HG02943 (cell line): ENCODE measurements at regions not wholly inside any gene's neighbourhood (a gene's known extent, or its start where the extent isn't known, plus 50 kb on each side); places are given as distances from the start of the nearest gene placed in this dataset.
"Not testable (repeated sequence)": the region's sequence is repeated elsewhere in the genome, so short reads cannot be mapped to it uniquely, and the experiment has no call there.

Experiments used
- ATAC-seq: cut with Tn5 transposase; IDR thresholded peaks from one replicate; pipeline ENCODE4 v1.9.1; 2021; ENCODE audit warnings: mild to moderate bottlenecking, low read depth, moderate library complexity; ENCODE audit not compliant: unreplicated experiment

DNA sequence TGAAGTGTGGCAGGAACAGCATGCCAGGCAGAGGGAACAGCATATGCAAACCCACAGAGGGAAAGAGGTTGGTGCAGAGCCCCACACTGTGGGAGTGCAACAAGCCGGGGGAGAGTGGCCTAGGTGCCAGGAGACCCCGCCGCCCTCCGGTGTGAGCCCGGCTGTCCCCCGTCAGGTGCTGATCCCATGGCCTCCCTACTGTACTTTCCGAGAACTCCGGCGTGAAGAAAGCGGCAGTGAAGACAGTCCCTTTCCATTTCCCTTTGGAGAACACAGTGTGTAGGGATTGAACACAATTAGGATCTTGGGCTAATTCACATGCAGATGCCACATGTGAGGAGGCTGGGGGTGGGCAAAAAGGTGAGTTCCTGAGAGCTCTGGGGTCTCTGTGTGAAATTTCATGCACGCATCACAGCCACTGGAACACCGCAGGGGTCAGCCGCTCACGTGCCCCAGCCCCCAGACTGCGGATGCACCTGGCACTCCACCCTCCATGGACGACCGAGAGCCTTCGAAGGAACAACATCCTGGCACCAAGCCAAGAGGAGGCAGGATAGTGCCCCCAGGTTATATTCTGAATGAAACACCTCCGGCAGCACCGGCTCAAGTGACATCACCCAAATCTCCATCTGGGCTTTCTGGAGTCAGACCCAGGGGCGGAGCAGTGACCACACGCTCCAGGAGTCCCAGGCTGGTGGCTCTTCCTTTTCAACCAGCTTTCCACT, 82.1 kb upstream of the PPP2R2D start:
- ATAC-seq: no peak

DNA sequence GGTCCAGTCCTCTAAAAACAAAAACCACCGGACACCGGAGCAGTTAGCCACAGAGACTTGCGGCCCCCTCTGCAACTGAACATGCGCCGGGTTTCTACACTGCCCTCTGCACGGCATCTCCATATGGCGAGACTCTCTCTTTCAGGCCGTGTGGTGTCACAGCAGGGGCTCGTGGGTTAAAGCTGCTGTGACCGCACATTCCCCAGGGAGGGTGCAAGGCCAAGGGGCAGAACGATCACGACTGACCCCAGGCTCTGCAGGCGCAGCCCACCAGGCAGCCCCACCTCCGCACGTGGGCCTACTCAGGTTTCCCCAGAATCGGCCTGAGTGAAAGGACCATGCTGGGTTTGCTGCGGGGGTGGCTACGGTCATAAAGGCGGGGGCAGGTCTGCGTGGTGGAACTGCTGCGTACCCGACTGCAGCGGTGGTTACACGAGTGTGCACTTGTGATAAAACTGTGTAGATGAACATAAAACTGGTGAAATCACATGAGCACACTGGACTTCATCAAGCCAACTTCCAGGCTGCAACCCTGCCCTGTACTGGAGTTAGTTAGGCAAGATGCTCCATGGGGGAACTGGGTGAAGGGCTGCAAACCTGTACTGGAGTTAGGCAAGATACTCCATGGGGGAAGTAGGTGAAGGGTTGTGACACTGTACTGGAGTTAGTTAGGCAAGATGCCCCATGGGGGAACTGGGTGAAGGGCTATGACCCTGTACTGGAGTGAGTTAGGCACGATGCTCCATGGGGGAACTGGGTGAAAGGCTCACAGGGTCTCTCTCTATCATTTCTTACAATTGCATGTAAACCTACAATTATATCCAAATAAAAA, 81.4 kb upstream of the PPP2R2D start:
- no peak for ATAC-seq

DNA sequence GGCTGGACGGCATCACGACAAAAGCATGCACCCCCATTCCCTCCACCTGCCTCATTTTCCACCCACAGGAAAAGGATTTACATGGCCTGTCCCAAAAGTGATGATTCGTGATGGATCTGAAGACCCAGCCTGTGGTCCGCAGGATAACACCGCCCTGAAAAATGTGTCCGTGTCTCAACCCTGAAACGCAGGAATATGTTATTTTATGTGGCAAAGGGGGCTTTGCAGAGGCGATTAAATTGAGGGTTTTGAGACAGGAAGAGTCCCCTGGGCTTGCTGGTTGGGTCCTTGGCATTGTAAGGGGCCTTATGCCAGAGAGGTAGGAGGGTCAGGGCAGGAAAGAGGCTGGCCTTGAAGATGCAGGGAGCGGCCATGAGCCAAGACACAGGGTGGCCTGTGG, 80.2 kb upstream of the PPP2R2D start:
- ATAC-seq: no peak

DNA sequence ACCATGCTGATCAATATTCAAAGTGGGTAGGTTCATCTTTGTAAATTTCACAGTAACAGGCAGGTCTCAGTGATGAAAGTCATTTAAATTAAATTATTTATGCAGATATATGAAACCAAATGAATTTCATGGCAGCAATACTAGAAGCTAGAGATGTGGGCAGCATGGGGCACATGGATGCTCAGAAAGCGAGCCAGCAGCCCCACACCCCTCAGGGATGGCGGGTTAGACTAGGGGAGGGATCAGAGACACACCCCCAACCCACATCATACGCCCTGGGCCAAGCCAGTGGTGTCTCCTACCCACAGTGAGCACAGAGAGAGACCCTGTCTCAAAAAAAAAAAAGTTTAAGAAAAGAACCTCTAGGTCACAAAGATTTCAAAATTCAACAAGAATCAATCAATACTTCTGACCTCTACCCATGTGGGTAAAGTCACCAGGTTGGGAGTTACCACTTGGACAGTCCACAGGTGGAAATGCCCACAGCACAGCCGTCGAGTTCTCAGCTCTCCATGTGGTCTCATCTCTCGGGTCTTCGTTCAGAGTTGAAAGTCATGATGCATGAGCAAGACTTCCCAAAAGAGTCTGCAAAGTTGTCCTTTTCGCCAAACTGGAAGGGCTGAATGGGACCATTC, 79.3 kb upstream of the PPP2R2D start:
- ATAC-seq: no peak

DNA sequence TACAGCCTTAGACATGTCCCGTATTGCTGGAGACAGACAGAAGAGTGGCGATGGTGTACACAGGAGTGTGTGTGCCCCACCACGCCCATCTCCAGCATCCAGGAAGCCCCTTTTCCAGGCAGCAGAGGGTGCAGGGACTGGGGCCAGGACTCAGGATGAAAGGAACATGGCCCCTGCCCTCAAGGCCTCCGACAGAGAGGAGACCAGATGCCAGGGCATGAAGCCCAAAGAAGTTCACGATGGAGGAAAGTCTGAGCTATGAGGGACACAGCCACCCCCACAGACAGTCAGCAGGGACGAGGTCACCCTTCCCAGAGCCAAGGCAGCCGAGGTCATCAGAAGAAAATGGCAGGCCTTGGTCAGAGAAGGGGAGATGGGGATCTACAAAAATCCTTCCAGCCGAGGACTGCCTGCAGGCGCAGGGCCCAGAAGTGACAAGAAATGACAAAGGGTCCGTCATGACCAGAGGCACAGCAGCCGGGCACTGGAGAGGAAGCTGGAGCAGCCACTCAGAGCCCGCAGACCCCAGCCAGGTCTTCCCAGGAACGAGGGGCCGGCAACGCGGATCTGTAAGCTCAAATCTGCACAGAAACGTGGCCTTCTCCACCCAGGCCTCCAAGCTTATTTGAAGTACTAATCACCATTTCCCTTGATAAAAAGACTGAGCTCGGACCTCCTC, 78.7 kb upstream of the PPP2R2D start:
- no peak for ATAC-seq

DNA sequence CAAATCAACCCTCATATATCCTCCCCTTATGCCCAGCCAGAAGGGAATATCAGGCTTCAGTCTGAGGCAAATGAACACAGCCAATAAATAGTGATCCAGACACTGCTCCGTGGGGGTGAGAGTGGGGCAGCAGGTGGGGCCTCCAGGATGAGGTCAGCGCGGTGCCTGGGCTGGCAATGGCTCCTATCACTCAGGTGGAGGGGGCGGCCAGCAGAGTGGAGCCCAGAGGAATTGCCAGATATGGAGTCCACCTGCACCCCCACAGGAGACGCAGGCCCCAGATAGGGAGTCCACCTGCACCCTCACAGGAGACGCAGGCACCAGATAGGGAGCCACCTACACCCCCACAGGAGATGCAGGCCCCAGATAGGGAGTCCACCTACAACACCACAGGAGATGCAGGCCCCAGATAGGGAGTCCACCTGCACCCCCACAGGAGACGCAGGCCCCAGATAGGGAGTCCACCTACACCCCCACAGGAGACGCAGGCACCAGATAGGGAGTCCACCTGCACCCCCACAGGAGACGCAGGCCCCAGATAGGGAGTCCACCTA, 78.0 kb upstream of the PPP2R2D start:
- no peak for ATAC-seq

DNA sequence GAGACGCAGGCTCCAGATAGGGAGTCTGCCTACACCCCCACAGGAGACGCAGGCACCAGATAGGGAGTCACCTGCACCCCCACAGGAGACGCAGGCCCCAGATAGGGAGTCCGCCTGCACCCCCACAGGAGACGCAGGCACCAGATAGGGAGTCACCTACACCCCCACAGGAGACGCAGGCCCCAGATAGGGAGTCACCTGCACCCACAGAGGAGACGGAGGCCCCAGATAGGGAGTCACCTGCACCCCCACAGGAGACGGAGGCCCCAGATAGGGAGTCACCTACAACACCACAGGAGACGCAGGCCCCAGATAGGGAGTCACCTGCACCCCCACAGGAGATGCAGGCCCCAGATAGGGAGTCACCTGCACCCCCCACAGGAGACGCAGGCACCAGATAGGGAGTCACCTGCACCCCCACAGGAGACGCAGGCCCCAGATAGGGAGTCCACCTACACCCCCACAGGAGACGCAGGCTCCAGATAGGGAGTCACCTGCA, 77.2 kb upstream of the PPP2R2D start:
- ATAC-seq: not testable (repeated sequence)

DNA sequence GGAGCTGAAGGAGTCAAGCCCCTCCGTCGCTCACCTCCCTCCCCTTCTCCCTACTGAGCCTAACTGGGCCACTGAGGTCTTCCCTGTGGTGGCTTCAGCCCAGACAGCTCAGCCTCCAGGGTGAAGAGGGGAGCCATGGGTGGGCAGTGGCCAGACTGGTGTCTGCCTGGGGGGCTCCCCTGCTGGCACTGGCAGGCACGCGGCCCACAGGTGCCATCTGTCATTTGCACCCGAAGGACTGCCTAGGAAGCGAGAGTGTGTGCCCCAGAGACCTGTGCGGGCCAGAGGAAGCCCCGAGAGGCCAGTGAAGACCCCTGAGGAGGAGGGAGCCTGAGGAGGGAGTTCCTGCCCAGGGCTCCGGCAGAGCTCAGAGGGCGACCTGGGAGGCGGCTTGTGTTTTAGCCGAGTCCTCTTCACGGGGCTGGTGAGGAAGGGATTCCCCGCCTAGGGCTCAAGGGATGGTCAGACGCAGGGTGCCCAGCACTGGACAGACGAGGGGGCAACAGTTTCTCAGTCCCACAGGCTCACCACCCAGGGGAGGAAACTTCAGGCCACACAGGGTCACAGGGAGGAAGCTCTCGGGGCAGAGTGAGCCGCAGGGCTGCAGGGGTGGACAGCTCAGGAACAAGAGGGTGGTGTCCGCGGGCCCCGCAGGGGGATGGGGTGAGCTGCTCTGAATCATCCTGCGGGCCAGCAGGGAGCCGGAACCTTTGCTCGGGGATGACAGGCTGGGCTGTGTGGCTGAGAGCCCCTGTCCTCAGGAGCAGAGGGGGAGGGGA, 76.2 kb upstream of the PPP2R2D start:
- ATAC-seq: no peak

DNA sequence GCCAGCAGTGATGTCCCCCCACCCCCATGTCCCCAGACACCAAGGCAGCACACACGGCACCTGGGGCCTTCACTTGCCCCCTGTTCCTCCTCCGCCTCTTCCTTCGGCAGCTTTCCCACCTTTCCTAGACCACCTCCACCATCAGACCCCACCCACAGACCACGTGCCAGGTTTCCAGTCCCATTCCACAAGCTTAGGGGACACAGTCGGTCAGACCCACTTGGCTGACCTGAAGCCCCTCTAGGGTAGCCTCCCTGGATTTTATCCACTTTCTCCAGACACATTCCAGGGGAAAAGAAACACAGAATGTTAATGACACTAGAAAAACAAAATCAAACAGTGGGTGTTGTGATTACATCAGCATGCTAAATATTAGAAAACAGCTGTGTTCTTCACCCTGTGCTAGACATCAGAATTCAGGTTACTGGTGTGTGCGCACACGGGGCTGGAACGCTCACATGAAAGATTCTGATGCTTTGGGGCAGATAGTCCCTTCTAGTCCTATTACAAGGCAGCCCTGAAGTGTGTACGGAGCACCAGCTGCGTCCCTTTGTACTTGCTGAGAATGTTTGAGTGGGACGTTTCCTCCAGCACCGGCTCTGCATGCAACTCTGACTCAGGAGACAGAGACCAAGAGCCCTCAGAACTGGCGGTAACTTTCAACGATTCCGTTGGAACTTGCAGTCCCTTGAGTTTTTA, 75.5 kb upstream of the PPP2R2D start:
- ATAC-seq: no peak

DNA sequence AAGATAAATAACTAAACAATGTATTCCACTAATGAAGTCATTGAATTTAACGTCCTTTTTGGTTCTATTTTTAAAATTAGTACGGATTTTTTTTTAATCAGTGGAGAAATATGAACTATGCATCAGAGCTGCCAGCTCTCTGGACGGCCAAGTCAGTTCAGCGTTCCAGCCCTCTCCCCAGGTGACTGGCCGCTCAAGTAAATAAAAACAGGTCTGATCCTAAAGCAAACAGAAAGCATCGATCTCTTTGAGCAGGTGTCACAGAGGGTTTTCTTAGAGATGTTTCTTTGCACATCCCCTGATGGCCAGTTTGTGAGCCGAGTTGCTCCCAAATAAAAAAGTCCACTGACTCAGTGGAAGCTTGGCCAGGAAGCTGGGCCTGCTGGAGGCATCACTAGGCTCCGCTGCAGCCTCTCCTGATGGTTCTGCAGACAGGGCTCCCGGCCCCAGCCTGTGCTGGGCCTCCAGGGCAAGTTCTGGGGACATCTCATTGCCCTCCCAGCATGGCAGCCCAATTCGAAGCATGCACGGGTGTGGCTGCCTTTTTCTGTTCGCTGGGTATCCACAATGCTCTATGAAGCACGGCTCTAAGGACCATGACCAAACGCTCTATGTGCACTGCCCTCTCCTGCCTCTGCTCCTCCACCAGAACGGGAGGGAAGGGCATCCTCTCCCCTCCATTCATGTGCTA, 74.7 kb upstream of the PPP2R2D start:
- no peak for ATAC-seq

DNA sequence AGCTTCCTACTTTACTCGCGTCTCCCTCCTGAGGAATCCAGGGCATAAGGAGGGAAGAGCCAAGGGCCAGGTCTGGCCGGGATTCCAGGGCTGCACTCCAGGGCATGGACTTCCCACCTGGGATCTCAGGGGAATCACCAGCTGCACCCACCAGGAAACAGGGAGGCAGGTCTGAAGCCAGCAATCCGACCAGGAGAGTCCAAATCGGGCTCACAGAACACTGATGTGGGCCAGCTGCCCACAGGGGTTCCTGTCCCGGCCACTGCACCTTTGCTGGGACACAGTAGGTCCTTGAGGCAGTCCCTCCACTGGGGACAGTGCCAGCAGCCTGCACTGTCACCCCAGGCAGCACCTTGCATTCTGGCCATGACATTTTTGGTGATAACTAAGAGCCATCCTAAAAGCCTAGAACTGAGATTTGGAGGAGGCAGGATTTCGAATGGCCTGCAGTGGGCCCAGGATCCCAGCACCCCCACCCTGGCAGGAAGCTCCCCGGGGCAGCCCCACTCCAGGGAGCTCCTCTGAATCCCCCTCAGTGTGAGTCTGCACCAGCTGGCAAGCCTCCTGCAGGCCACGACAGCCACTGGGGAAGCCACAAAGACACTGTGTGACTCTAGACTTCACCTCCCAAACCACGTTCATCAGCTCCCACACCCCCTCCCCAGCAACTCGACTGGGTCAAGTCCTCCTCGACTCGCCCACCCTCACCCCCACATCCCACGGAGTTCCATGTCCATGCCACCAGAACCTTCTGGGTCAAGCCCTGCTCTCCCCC, 71.5 kb upstream of the PPP2R2D start:
- ATAC-seq: no peak

DNA sequence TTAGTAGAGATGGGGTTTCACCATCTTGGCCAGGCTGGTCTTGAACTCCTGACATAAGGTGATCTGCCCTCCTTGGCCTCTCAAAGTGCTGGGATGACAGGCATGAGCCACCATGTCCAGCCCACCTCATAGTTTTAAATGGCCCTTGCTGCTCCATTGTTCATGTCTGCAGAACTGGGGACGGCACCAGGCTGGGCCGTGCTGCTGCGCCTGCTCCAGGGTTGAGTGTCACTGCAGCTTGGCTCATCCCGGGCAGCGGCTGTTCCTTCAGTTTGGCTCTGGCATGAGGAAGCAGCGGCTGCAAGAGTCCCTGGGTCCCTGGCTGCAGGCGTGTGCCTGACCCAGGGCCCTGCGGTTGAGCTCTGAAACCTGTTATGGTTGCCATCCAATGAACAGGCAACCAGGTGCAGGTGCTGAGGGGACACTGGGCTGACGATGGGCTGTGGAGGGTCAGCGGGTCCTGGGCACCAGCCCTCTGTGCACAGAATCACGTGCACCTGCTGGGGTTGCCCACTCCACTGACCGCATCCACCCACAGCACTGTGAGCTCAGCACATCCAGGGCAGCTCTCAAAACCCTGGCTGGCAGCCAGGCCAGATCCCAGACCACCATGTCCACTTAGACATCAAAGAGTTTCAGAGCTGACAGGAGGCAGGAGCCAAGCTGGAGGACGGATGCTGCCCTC, 70.2 kb upstream of the PPP2R2D start:
- no peak for ATAC-seq

DNA sequence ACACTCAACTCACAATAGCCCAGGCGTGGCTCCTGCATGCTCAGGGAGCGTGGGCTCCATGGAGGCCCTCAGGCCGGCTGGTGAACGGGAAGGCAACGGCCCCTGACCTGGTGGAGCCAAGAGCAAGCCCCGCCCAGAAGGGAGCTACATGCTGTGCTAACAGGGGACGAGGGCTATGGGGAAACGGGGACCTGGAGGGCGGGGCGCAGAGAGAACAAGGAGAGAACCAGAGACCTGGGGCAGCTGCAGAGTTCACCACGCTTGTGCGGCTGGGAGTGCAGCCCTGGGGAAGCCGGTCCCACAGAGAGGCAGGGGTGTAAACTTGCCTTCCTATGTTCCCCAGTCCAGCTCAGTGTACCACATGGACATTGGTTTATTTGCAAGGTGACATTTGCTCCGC, 69.2 kb upstream of the PPP2R2D start:
- ATAC-seq: no peak

DNA sequence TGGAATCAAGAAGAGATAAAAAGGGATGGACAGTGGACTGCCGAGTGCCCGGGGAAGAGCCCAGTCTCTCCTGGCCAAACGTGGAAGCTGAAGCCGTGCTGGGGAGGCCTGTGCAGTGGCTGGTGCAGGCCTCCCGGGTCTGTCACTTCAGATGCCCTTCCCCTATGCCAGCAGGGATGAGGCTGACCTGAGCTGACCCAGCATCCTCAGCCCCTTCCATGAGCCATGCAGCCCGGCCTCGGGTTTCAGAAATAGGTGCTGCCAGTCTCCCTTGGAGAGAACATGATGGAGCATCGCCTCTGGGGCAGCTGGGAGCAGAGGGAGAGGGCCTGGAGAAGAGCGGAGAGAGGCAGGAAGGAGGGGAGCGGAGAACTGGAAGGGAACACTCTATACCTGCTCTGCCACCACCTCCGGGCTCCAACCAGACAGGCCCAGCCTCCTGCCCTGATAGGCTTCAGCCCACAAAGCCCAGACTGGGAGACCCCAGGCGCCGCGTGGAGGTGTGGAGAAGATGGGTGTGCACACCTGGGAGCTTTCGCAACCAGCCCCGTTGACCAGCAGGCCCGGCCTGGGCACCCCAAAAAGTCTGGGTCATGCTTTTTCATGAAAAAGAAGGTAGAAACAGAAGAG, 68.6 kb upstream of the PPP2R2D start:
- no peak for ATAC-seq

DNA sequence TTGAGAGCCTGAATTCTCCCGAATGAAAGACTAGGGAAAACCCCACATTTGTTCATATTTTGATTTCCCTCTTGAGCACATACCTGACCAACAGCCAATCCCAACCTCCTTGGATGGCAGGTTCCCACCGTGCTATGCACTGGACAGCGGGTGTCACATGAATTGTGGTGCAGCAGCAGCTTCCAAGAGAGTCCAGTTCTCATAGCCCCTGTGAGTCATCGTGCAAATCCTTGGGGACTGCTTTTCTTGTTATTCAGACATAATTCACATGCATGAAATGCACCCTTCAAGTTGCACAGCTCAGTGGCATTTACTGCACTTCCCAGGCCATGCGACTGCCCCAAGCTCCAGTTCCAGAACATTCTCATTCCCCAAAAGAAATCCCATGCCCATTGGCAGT, 67.8 kb upstream of the PPP2R2D start:
- no peak for ATAC-seq

DNA sequence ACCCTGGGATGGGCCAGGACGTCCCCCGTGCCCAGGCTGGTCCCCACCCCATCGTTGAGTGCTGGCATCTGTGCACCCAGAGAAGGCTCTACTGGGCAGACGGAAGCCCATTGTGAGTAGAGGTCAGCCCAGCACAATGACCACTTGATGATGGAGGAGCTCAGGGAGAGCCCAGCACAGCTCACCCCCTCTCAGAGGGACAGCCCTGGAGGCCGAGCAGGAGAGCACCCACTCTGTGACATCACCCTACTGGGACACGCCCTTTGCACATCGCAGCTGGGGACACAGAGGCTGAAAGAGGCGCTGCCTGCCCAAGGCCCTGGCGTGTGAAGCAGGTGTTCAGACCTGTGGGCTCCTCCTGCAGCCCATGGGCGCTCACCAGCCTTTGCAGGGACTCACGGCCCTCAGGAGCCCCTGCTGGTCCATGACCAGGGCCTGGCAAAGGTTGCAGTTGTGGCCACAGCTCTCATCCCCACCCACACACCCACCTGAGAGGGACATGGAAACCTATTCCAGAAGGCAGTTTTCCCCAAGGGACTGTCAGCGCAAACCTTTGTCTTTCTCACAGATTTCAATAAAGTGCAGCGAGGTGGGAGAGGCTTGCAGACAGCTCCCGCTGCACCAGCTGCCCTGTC, 67.2 kb upstream of the PPP2R2D start:
- no peak for ATAC-seq
